ENCODE measurements at regions not wholly inside any gene's neighbourhood (a gene's known extent, or its start where the extent isn't known, plus 50 kb on each side); places are given as distances from the start of the nearest gene placed in this dataset.

- no peak for TF ChIP-seq TARDBP (IDR thresholded peaks at IDR 0.05)
- TF ChIP-seq SUZ12 (IDR thresholded peaks at IDR 0.05): no peak
- TF ChIP-seq FOXA1 (IDR thresholded peaks at IDR 0.05): no peak
These were observed 161.6 kb upstream of the FBXL17 start for GRCh38 chr5:108543486-108543885.

Data from HEK293T (cell line).